ENCODE measurements at regions not wholly inside any gene's neighbourhood (a gene's known extent, or its start where the extent isn't known, plus 50 kb on each side); places are given as distances from the start of the nearest gene placed in this dataset.

DNA sequence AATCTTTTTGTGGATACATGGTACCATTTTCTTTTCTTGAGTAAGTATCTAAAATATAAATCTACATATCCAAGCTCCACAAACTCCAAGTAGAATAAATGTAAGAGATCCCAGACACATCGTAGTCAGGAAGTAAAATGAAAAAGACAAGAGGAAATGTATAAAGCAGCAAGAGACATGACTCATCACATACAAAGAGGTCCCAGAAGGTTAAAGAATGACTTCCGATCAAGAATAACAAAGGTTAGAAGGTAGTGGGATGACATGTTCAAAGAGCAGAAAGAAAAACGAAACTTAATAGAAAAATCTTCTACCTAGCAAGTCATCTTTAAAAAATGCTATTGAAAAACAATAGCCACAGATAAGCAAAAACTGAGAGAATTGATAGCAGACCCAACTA is 705.8 kb downstream of the NR2F2 start:
- Histone ChIP-seq H2BK15ac (ENCODE audit: low read depth, low read length) (no peak overlapping the region), H3K9ac (ENCODE audit: low read depth, low read length) (no peak overlapping the region), H3K23ac (ENCODE audit: low read depth, low read length) (no peak overlapping the region), H3K4me3 (ENCODE audit: insufficient read depth, low read depth, low read length) (no peak overlapping the region), H3K27me3 (ENCODE audit: control insufficient read depth, insufficient read depth, low read length) (no peaks in the 10 kb centered on the region), H3K14ac (replicated peaks; ENCODE audit: low read depth, low read length) (no peak overlapping the region), H2AK9ac (replicated peaks; ENCODE audit: low read depth, low read length, poor library complexity) (no peak overlapping the region), H4K20me1 (ENCODE audit: insufficient read depth, low read length) (no peaks in the 10 kb centered on the region), H3K4me1 (ENCODE audit: control insufficient read depth, insufficient read depth, low read length) (no peaks in the 10 kb centered on the region), H3K56ac (ENCODE audit: extremely low read depth, insufficient read depth, low read length) (no peak overlapping the region), H2BK5ac (ENCODE audit: low read depth, low read length, poor library complexity, severe bottlenecking) (no peak overlapping the region), H2BK20ac (ENCODE audit: low read depth, low read length) (no peak overlapping the region), H4K91ac (ENCODE audit: insufficient read depth, low read depth, low read length) (no peak overlapping the region), H3K9me1 (ENCODE audit: insufficient read depth, low read length) (no peaks in the 10 kb centered on the region), H3K4me2 (ENCODE audit: low read depth, low read length) (no peak overlapping the region), H4K5ac (ENCODE audit: low read depth, low read length) (no peak overlapping the region), H3K9me3 (ENCODE audit: control insufficient read depth, insufficient read depth, low read length) (0 out of 2 replicates have a peak, but pooled peaks cover 1% of the 10 kb centered on the region), H2BK120ac (ENCODE audit: low read depth, low read length) (no peak overlapping the region), H3K36me3 (ENCODE audit: control insufficient read depth, insufficient read depth, low read length) (no peaks in the 10 kb centered on the region), H2AK5ac (ENCODE audit: low read depth, low read length) (no peak overlapping the region), H4K8ac (ENCODE audit: low read depth in 2 of 2, low read length in 2 of 2) (no peak overlapping the region), H3K18ac (ENCODE audit: low read depth, low read length) (no peak overlapping the region), H2AFZ (replicated peaks; ENCODE audit: low read length, poor library complexity) (no peak overlapping the region), H3K4ac (ENCODE audit: low read depth, low read length) (no peak overlapping the region), H3K79me1 (ENCODE audit: low read depth in 1 of 2, low read length in 2 of 2) (no peaks in the 10 kb centered on the region), H3K27ac (ENCODE audit: insufficient read depth, low read length) (no peak overlapping the region)
- no TSS peak for BruUV-seq (replicated peaks)
- dilution Hi-C loops (cut with HindIII; ENCODE audit: low sequenced_read_pairs, unreplicated experiment) = no loop called here
- no peak for TF ChIP-seq MAZ (IDR thresholded peaks at IDR 0.05; ENCODE audit: borderline replicate concordance, low read depth, low read length)
- TF ChIP-seq RCOR1 (IDR thresholded peaks at IDR 0.05; ENCODE audit: insufficient replicate concordance, low read length) = no peak
- POLR2A ChIA-PET (ENCODE audit: unreplicated experiment) = no interaction called here
- intact Hi-C loops (cut with micrococcal nuclease) = no loop called here
- ATAC-seq (ENCODE audit: low read depth) = no peak
- no peak for DNase-seq
- whole genome bisulfite sequencing, 2 experiments (ENCODE audit: extremely low coverage in 2 of 2, insufficient read length in 1 of 2) = no CpG with 5 or more reads among the region's 3 CpGs
- in situ Hi-C loops (cut with MboI; ENCODE audit: low sequenced_read_pairs) = no loop called here
- CTCF ChIA-PET = no interaction called here

Measured in IMR-90 (cell line).